ENCODE measurements at regions not wholly inside any gene's neighbourhood (a gene's known extent, or its start where the extent isn't known, plus 50 kb on each side); places are given as distances from the start of the nearest gene placed in this dataset.

DNA sequence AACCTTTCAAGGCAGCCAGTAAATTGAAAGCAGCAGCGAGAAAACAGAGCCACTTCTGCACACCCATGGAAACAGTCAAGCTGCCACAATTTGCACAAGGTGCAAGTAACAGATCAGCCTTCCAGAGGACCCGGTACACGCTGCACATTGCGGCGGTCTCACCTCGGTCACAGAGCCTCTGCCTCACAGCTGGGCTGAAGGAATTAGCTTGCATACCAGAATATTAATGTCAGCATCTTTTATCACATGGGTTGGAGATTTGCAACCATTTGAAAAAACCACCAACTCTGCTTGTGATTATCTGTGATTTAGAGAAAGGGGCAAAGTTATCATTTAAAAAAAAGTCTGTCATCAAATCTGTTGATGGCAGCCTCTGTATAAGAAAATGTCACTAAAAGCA, 330.5 kb upstream of the TCF4 start:
- ATAC-seq (no peak), DNase-seq (ENCODE audit: low read depth, low spot score) (no peak), FAIRE-seq (no peak)
- 37% methylated on average over 6 of the region's 6 CpGs for WGBS (ENCODE audit: insufficient coverage, insufficient replicate concordance, low lambda C conversion rate, missing lambda C conversion rate)
- SMC1A ChIA-PET (ENCODE audit: uncharacterized antibody, unreplicated experiment): no interaction called here
- TF ChIP-seq DPF2 (IDR thresholded peaks at IDR 0.05): no peak
- no peak for TF ChIP-seq MTA2 (IDR thresholded peaks at IDR 0.05; ENCODE audit: low read depth)
- TF ChIP-seq RAD21 (IDR thresholded peaks at IDR 0.05; ENCODE audit: insufficient read depth, low read depth, low read length): no peak
- TF ChIP-seq, protein P1, sequence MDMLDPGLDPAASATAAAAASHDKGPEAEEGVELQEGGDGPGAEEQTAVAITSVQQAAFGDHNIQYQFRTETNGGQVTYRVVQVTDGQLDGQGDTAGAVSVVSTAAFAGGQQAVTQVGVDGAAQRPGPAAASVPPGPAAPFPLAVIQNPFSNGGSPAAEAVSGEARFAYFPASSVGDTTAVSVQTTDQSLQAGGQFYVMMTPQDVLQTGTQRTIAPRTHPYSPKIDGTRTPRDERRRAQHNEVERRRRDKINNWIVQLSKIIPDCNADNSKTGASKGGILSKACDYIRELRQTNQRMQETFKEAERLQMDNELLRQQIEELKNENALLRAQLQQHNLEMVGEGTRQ (IDR thresholded peaks at IDR 0.05; ENCODE audit: borderline replicate concordance, low read depth, low read length): no peak
- TF ChIP-seq NR2C1 (IDR thresholded peaks at IDR 0.05): no peak
- TF ChIP-seq NR2C2 (IDR thresholded peaks at IDR 0.05; ENCODE audit: borderline replicate concordance, control insufficient read depth, insufficient read length, low read depth): no peak
- TF ChIP-seq, protein P2, sequence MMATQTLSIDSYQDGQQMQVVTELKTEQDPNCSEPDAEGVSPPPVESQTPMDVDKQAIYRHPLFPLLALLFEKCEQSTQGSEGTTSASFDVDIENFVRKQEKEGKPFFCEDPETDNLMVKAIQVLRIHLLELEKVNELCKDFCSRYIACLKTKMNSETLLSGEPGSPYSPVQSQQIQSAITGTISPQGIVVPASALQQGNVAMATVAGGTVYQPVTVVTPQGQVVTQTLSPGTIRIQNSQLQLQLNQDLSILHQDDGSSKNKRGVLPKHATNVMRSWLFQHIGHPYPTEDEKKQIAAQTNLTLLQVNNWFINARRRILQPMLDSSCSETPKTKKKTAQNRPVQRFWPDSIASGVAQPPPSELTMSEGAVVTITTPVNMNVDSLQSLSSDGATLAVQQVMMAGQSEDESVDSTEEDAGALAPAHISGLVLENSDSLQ (IDR thresholded peaks at IDR 0.05): no peak
- no peak for TF ChIP-seq BACH1 (IDR thresholded peaks at IDR 0.05; ENCODE audit: borderline replicate concordance)
- no peak for TF ChIP-seq EED (IDR thresholded peaks at IDR 0.05; ENCODE audit: low read depth)
- no peak for TF ChIP-seq FOS (IDR thresholded peaks at IDR 0.05; ENCODE audit: borderline replicate concordance, extremely low read depth, insufficient read length)
- TF ChIP-seq, protein P3, sequence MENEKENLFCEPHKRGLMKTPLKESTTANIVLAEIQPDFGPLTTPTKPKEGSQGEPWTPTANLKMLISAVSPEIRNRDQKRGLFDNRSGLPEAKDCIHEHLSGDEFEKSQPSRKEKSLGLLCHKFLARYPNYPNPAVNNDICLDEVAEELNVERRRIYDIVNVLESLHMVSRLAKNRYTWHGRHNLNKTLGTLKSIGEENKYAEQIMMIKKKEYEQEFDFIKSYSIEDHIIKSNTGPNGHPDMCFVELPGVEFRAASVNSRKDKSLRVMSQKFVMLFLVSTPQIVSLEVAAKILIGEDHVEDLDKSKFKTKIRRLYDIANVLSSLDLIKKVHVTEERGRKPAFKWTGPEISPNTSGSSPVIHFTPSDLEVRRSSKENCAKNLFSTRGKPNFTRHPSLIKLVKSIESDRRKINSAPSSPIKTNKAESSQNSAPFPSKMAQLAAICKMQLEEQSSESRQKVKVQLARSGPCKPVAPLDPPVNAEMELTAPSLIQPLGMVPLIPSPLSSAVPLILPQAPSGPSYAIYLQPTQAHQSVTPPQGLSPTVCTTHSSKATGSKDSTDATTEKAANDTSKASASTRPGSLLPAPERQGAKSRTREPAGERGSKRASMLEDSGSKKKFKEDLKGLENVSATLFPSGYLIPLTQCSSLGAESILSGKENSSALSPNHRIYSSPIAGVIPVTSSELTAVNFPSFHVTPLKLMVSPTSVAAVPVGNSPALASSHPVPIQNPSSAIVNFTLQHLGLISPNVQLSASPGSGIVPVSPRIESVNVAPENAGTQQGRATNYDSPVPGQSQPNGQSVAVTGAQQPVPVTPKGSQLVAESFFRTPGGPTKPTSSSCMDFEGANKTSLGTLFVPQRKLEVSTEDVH (IDR thresholded peaks at IDR 0.05; ENCODE audit: low read depth, partially characterized antibody): no peak
- no peaks in the 10 kb centered on the region for H4K20me1 ChIP-seq (ENCODE audit: control insufficient read depth, insufficient read depth)
- no peak overlapping the region for H3K4me2 ChIP-seq (ENCODE audit: control insufficient read depth, insufficient read depth)
- H2AFZ ChIP-seq (ENCODE audit: control insufficient read depth, low read depth, low read length): no peak overlapping the region
- no peaks in the 10 kb centered on the region for H3K79me2 ChIP-seq (ENCODE audit: control insufficient read depth, insufficient read depth, low read length)
- H3K27ac ChIP-seq (ENCODE audit: control insufficient read depth, insufficient read depth): no peak overlapping the region
- intact Hi-C loops (cut with micrococcal nuclease; ENCODE audit: unreplicated experiment) (no loop called here), in situ Hi-C loops (cut with MboI) (no loop called here)
- no peaks in the 10 kb centered on the region for H3K9me3 ChIP-seq (replicated peaks; ENCODE audit: control insufficient read depth, insufficient read depth, low read length)
- H3K4me1 ChIP-seq (ENCODE audit: control insufficient read depth, insufficient read depth, low read length): no peaks in the 10 kb centered on the region
- POLR2A ChIA-PET: no interaction called here
- H3K36me3 ChIP-seq (ENCODE audit: control insufficient read depth in 2 of 2, insufficient read depth in 2 of 2, low read length in 1 of 2): no peaks in the 10 kb centered on the region
- no peak overlapping the region for H3K9ac ChIP-seq (ENCODE audit: control insufficient read depth, insufficient read depth, low read length)
- no TSS peak for BruUV-seq (replicated peaks)
- no peaks in the 10 kb centered on the region for H3K27me3 ChIP-seq (replicated peaks in 1 of 2; ENCODE audit: control insufficient read depth in 2 of 2, insufficient read depth in 2 of 2, low read length in 1 of 2)
- no peak overlapping the region for H3K4me3 ChIP-seq
- RAD21 ChIA-PET (ENCODE audit: unreplicated experiment): no interaction called here
- CTCF ChIA-PET: no interaction called here
